Cardiac fibroblast (primary cell): ENCODE measurements at regions not wholly inside any gene's neighbourhood (a gene's known extent, or its start where the extent isn't known, plus 50 kb on each side); places are given as distances from the start of the nearest gene placed in this dataset.

ENCODE experiments used
- DNase-seq, 2 donors: peaks; one replicate each; pipeline versions ENCODE4 v3.0.0 to v3.0.0-alpha.2; 2010; ENCODE audit warnings: low read depth in 2 of 2
- H3K4me3 ChIP-seq, 2 donors: replicated peaks in 1 of 2; 1 replicate in 1 of 2; 2 replicates in 1 of 2; pipeline ENCODE4 v1.5.1; 2011; ENCODE audit warnings: low read depth in 2 of 2, low read length in 2 of 2, mild to moderate bottlenecking in 2 of 2, moderate library complexity in 1 of 2
- CTCF ChIP-seq: IDR thresholded peaks from one replicate; pipeline ENCODE4 v1.5.1; 2011; ENCODE audit warnings: low read depth, mild to moderate bottlenecking, low read length, inconsistent platforms

GRCh38 chr13:88622362-88622973 is 951.3 kb downstream of the SLITRK5 start:
- no peak for TF ChIP-seq CTCF
- no peak overlapping the region for H3K4me3 ChIP-seq
- DNase-seq: no peak

- TF ChIP-seq CTCF: no peak
- no peak overlapping the region for H3K4me3 ChIP-seq
- no peak for DNase-seq
These were observed 952.0 kb downstream of the SLITRK5 start for GRCh38 chr13:88623150-88623549.

DNA sequence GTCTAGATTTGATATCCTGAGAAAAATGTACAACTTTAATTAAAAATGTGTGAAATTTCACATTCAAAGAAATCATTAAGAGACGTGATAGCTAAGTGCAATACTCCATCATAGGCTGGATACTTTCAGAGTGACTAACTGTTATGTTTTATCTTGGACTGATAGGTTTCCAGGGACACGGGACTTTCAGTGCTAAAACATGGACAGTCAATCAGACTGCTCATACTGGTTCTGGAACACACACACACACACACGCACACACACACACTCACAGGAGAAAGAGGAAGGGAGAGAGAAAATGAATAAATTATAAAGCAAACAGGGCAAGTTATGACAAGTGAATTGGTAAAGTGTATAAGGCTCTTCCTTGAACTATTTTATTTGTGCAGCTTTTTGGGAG is 955.9 kb downstream of the SLITRK5 start:
- TF ChIP-seq CTCF: no peak
- peak in 1 of 2 donors; percentile 17 for DNase-seq
- no peak overlapping the region for H3K4me3 ChIP-seq

GRCh38 chr13:88628882-88629281 is 957.7 kb downstream of the SLITRK5 start:
- TF ChIP-seq CTCF: no peak
- DNase-seq: no peak
- H3K4me3 ChIP-seq: no peak overlapping the region

GRCh38 chr13:88637935-88638334 is 966.8 kb downstream of the SLITRK5 start:
- no peak for TF ChIP-seq CTCF
- H3K4me3 ChIP-seq: no peak overlapping the region
- no peak for DNase-seq

GRCh38 chr13:88643233-88643632 is 972.1 kb downstream of the SLITRK5 start:
- no peak for TF ChIP-seq CTCF
- H3K4me3 ChIP-seq: no peak overlapping the region
- no peak for DNase-seq
